GM13976 (cell line): ENCODE measurements at regions not wholly inside any gene's neighbourhood (a gene's known extent, or its start where the extent isn't known, plus 50 kb on each side); places are given as distances from the start of the nearest gene placed in this dataset.

Source experiments
- DNase-seq: peaks from one replicate; pipeline ENCODE4 v3.0.0; 2012; ENCODE audit warnings: low spot score
- CTCF ChIP-seq: IDR thresholded peaks from 2 replicates; pipeline ENCODE4 v1.5.1; 2012; ENCODE audit warnings: borderline replicate concordance, mild to moderate bottlenecking; ENCODE audit not compliant: insufficient read depth; ENCODE audit errors: extremely low read depth, missing control alignments, control extremely low read depth
- in situ Hi-C: fragments of 300-500 bp; cut with MboI; formaldehyde crosslinking; loops from one replicate; pipeline ENCODE4 v1.12.0; 2022; ENCODE audit warnings: low sequenced_read_pairs, mixed read lengths, inconsistent platforms; ENCODE audit not compliant: unreplicated experiment

DNA sequence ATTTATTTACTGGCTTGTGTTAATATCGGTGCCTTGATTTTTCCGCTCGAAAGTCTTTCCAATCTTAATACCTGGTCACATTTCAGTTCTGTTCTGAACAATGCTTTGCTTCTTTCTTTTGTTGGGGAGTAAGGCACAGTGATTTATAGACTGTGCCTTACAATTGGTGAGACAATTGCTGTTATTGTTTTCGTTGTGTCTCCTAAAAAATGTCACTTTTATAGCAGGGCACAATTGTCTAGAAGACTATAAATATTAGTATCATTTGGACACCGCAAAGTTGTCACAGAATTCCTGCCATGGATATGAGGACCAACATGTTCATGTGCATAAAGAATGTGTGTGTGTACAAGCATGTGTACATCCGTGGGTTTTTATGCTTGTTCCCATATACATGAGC is 231.9 kb downstream of the INSIG2 start:
- in situ Hi-C loops, result no loop called here
- no peak for DNase-seq
- no peak for TF ChIP-seq CTCF

GRCh38 chr2:118319271-118319684 is 231.0 kb downstream of the INSIG2 start:
- in situ Hi-C loops, result no loop called here
- DNase-seq, result no peak
- no peak for TF ChIP-seq CTCF

DNA sequence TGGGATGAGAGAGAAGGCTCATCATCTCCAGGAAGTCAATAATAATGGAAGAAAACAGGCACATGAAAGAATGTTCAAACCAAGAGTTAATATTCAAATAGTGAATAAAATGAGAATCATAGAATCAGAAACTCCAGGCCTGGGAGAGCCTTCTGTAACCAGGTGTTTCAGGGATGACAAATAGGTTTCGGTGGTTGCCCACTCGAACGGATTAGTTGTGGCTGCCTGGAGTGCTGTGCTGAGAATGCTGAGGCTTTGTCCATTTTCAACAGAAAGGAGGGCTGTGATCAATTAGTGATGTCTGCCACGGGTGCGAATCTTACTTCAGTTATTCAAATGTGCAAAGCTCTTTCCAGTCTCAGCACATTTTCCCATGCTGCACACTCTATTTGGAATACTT is 227.3 kb downstream of the INSIG2 start:
- no peak for TF ChIP-seq CTCF
- in situ Hi-C loops, result no loop called here
- no peak for DNase-seq

GRCh38 chr2:118312969-118313756 is 224.9 kb downstream of the INSIG2 start:
- no peak for TF ChIP-seq CTCF
- in situ Hi-C loops, result no loop called here
- DNase-seq, result no peak

DNA sequence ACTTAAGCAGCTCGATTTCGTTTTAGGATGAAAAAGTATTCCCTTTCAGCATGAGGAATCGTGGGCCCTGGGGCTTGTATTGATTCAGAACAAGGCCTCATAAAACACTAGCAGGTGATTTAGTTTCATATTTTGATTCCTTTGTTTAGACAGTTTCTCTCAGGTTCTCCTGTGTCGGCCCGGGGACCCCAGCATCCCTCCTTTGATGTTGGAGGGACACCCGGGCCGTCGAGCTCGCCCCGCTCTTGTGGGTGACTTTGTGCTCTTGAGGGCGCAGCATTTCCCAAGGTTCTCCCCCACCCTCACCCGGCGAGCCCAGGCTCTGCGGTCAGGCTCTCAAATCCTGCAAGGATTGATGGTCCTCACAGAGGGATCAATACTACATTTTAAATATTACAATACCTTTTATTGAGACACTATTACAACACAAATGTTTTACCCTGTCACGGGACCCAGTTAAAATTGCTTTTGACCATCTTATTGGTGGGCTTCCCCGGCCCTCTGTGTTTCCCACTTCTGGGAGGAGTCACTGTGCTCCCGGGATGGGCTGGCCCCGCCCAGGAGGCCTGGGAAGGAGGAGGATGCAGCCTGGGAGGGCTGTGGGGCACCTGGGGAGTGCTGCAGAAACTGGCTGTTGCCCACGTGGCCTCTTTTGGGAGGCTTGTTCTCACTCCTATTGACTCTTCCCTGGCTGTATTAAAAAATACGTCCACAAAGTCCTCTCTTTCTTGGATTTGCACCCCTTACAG is 222.6 kb downstream of the INSIG2 start:
- TF ChIP-seq CTCF, result no peak
- DNase-seq, result peak; percentile 15
- in situ Hi-C loops, result no loop called here

GRCh38 chr2:118309946-118310680 is 221.8 kb downstream of the INSIG2 start:
- DNase-seq, result peak; percentile 64
- no peak for TF ChIP-seq CTCF
- in situ Hi-C loops, result no loop called here
